ENCODE measurements at regions not wholly inside any gene's neighbourhood (a gene's known extent, or its start where the extent isn't known, plus 50 kb on each side); places are given as distances from the start of the nearest gene placed in this dataset.

DNA sequence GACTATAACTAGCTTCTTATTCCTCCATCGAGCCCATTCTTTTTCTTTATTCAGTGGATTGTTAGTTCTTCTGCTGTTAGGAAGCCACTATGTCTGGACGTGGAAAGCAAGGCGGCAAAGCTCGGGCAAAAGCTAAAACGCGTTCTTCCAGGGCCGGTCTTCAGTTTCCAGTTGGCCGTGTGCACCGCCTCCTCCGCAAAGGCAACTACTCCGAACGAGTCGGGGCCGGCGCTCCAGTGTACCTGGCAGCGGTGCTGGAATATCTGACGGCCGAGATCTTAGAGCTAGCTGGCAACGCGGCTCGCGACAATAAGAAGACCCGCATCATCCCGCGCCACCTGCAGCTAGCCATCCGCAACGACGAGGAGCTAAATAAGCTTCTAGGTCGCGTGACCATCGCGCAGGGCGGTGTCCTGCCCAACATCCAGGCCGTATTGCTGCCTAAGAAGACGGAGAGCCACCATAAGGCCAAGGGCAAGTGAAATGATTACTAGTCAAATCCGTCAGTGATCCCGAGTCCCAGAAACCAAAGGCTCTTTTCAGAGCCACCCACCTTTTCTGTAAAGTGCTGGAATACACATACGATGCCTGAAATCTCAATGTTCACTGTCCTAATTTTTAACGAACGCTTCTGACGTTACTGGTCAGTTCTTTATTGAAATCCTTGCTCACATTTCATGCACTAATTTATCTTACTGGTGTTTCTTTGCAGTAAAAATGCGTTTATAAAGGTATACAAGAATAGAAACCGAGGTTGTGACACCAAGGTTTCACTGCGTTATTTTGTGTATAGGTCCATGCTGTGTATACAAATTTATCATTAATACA, 129.9 kb downstream of the HFE start:
- peak; percentile 39; the same call in 1 of the 2 replicates for TF ChIP-seq CTCF (conservative IDR thresholded peaks at IDR 0.05; ENCODE audit: low read depth, low read length)
- no peak for TF ChIP-seq EZH2 (IDR thresholded peaks at IDR 0.05; ENCODE audit: borderline replicate concordance, low read depth, low read length, poor library complexity, severe bottlenecking)

Data from A673 (cell line).